ENCODE measurements at regions not wholly inside any gene's neighbourhood (a gene's known extent, or its start where the extent isn't known, plus 50 kb on each side); places are given as distances from the start of the nearest gene placed in this dataset.

- TF ChIP-seq CTCF (conservative IDR thresholded peaks at IDR 0.05), result no peak
- TF ChIP-seq ZFX (IDR thresholded peaks at IDR 0.05), result no peak
Observed at GRCh38 chr10:35938160-35938559, 296.1 kb upstream of the FZD8 start.

Data from C4-2B (cell line).